HG03460 (cell line): ENCODE measurements at regions not wholly inside any gene's neighbourhood (a gene's known extent, or its start where the extent isn't known, plus 50 kb on each side); places are given as distances from the start of the nearest gene placed in this dataset.
A peak's percentile ranks its signal among the peaks of the same experiment; 100 is the strongest.

Source experiments
- ATAC-seq: cut with Tn5 transposase; IDR thresholded peaks from one replicate; pipeline ENCODE4 v1.9.1; 2021; ENCODE audit not compliant: unreplicated experiment

DNA sequence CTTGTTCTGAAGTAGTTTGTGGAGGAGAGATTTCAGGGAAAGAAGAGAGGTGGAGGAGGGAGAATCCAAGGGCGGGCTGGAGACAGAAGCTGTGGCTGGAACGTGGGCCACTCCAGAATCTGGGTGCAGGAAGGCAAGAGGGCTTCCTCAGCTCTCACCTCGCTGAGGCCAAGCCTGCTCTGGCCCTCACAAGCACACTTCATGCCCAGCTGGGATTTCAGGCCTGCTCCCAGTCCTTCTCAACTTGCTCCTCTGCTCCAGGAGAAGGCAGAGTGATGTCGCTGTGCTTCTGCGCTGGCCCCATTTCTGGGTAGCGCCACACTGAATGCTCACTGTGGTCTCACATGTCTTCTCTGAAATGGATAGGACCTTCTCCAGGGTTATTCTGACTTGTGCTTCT is 328.8 kb downstream of the FGF9 start:
- no peak for ATAC-seq

DNA sequence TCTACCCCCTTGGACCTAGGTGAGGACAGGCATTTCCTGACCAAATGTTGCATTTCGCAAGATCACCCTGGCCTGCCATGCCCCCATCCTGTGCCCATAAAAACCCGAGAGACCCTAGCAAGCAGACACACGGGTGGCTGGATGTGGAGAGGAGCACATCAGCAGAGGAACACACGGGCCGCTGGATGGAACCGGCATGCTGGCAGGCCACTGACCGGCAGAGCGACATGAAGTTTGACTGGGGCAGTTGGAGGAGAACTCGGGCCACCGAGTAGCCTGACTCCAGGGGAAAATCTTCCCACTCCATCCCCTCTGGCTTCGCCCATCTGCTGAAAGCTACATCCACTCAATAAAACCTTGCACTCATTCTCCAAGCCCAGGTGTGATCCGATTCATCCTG is 329.3 kb downstream of the FGF9 start:
- ATAC-seq: no peak

DNA sequence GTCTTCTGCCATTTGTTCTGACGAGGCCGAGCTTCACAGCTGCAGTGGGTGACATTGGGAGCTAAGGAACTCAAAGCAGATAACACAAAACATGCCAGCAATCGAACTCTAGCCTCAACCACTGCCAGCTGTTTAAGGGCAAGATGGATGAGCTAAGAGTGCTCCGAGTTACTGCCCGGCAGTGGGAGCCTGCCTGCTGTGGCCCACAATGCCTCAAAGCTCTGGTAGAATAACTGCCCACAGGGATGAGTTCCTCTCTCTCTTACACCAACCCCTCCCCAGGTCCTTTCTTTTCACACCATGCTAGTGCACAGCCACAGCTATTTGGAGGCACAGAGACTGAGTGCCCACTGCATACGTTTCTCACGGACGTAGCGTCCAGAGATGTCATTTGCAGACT is 330.5 kb downstream of the FGF9 start:
- no peak for ATAC-seq

DNA sequence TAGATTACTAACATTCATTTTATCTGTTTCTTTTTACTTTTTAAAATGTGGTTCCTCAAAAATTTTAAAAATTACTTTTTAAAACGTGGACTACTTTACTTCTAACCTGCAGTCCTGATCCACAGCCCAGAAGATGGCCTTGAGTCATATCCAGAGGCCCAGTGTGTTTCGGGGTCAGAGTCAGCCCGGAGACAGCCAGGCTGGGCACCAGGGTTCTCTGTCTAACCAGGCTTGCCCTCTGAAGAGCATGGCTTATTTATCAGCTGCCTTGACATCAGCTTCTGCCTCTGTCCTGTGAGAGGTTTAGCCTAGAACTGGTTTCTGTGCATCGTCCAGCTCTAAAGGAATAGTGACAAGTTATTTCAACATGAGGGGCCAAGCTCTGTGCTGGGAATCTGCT is 332.0 kb downstream of the FGF9 start:
- ATAC-seq: no peak

DNA sequence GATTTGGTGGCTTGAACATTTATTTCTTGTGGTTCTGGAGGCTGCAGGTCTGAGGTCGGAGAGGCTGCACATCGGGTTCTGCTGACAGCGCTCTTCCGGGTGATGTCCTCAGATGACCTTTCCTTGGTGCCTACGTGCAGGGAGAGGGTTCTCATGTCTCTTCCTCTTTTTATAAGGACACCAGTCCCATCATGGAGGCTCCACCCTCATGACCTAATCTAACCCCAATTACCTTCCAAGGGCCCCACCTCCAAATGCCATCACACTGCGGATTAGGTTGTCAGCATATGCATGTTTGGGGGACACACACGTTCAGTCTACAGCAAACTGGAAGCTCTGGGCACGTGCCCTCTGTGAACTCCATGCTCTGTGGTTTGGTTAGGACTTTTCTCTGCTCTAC is 338.6 kb downstream of the FGF9 start:
- ATAC-seq: no peak

DNA sequence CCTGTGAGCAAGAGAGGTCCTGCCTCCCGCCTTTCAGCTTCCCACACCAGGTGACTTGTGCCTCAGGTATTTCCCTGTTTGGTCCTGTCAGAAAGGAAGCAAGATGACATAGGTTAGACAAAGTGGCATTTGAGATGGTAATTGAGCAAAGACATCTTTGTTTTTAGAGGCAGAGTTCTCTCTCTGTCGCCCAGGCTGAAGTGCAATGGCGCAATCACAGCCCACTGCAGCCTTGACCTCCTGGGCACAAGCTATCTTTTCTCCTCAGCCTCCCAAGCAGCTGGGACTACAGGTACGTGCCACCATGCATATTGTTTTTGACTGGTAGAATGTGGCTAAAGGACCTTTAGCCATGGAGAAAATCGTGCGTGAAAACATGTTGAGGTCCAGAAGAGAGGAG is 339.1 kb downstream of the FGF9 start:
- ATAC-seq: no peak

GRCh38 chr13:22012686-22013085 is 341.8 kb downstream of the FGF9 start:
- no peak for ATAC-seq

DNA sequence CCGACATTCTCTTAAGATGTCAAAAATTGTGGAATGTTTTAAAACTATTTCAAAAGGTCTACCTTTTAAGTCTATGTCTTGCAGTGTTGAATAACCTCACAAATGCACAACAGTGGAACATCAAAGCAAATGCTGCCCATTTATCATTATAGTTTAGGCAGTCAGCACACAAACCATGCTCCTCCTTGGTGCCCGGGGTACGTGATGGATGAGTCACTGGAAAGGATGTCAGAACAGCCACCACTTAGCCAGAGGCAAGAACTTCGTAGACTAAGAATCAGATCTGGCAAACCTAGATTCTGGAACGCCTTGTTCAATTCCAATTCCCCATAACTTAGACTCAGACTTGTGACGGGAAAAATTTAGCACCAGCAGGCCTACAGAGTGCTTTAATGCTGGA is 343.6 kb downstream of the FGF9 start:
- no peak for ATAC-seq

- peak; percentile 97 for ATAC-seq
Measured at GRCh38 chr13:22017226-22017625, 346.4 kb downstream of the FGF9 start.

DNA sequence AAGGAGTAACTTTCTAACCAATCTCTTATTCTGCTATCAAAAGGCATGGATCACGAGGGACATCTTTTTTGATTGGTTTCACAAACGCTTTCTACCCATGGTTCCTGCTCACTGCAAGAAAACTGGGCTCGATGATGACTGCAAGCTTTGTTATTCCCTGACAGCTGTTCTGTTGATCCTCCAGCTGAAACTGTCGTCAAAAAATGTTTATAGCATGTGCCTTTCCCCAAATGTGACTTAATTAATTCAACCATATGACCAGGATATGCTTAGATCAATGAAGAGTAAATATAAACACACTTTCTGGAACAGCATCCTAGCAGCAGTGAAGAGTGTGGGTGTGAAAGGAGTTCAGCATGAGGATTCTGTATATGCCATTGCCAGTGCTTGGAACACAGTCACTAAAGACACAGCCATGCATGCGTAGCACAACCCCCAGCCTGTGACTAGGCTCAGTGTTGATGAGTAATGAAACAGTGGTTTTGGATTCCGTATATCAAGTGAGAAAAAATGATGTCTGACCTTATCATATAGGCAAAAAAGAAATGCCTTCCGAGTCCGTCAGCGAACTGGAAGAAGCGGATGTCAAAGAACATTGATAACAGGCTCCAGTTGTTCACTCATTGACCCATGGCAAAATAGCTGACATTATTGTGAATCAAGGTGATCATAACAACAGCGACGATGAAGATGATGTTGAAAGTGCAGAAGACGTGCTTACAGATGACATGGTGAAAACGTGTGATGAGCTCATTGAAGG is 347.4 kb downstream of the FGF9 start:
- ATAC-seq: no peak

- ATAC-seq: no peak
Measured at GRCh38 chr13:22018836-22019210, 347.9 kb downstream of the FGF9 start.

DNA sequence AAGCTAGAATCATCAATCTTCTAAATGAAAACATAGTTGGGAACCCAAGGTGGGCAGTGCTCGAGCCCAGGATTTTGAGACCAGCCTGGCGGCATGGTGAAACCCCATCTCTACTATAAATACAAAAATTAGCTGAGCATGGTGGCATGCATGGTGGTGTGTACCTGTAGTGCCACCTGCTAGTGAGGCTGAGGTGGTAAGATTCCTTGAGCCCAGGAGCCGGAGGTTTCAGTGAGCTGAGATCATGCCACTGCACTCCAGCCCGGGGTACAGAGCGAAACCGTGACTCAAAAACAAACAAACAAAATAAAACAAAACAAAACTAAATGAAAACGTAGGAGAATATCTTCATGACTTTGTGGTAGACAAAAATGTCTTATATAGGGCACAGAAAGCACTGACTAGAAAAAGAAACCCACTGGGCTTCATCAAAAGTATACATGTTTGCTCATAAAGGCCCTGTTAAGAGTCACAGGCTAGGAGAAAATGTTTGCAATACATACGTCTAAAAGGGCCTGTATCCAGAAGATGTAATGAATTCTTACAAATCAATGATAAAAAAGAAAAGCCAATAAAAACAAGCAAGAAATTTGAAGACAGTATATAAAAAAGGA is 353.6 kb downstream of the FGF9 start:
- ATAC-seq: no peak

DNA sequence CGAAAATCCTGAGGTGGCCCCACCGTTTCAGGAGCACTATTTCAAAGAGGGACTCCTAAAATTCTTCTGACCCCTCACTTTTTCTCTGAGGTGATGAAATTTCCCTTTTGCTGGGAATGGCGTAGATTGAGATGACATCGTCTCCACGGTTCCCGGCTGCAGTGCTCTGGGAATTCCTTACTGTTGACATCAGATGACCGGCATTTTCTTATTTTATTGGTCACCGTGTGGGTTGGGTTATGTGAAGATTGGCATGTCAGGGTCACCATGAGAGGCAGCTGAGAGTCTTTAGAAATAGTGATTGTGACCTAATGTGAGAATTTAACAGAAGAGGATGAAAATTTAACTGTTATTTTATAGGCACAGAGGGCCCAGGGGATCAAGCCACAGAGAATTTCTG is 356.7 kb downstream of the FGF9 start:
- no peak for ATAC-seq

- no peak for ATAC-seq
Measured at GRCh38 chr13:22028831-22029230, 358.0 kb downstream of the FGF9 start.

DNA sequence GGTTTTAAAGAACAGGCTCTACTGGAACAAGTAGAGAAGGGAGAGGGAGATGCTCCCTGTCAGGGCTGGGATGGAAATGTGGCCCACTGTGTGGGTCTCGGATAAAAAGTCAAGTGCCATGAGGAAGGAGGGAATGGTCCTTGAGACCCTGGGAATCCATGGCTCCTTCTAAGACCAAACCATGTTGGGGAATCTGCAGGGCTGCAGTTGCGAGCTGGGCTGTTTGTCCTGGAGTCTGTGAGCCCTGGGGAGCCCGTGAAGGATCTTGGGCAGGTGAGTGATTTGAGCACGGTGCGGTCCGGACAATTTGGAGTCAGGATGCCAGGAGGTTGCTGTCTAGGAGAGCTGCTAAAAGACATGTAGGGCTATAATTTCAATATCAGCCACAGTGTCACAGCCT is 359.4 kb downstream of the FGF9 start:
- ATAC-seq: no peak

- ATAC-seq: no peak
Measured at GRCh38 chr13:22031702-22032286, 360.9 kb downstream of the FGF9 start.

DNA sequence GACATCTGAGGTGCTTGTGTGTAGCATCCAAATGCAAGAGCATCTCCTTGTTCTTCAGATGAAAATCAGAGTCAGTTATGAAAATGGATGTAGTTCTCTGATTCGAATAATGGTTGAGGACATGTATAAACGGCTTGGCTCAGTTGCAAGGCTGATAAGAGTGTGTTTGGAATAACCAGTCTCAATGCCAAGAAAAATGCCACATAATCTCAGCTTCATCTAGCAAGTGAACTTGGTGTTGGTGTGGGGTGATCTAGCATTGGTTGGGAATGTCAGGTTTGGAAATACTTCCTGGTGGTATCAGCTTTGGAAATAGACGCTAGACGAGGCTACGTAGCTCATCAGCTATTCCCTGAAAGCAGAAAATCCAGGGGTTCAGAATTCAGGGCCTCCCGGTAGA is 362.0 kb downstream of the FGF9 start:
- ATAC-seq: no peak

GRCh38 chr13:22039961-22040360 is 369.1 kb downstream of the FGF9 start:
- ATAC-seq: no peak

GRCh38 chr13:22040810-22041364 is 370.0 kb downstream of the FGF9 start:
- peak; percentile 72 for ATAC-seq

DNA sequence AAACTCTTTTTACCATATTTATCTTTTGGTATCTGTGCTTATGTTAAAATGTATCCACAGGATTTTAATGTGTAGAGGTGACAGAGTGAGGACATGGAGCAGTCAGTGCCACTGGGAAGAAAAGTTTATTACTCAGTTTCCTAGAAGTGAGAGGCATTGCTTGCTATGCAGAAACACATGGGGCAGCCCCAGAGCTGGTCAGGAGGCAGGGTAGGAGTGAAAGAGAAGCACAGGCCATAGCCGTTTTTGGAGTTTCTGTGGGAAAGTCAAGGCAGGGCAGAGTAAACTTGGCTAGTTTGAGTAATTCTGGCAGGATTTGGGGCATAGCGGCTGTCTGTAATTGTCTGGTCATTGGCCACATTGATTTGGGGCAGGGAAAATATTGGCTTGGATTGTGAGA is 370.9 kb downstream of the FGF9 start:
- ATAC-seq: no peak

DNA sequence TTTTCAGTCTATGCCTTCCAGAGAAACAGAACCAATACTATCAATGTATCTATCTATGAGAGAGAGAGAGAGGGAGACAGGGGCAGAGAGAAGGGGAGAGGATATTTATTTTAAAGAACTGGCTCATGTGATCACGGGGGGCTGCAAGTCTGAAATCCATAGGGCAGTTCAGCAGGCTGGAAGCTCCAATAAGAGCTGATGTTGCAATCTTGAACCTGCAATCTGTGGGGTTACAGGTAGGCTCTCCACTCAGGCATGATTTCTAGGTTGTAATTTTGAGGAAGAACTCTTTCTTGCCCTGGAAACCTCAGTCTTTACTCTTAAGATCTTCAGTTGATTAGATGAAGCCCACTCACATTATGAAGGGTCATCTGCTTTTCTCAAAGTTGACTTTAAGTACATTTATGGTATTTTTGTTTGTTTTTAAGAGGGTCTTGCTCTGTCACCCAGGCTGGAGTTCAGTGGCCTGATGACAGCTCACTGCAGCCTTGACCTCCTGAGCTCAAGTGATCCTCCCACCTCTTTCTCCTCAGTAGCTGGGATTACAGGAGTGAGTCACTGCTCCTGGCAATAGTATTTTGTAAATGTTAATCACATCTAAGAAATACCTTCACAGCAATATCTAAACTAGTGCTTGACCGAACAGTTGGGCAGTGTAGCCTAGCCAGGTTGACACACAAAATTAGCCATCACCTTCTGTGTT is 376.4 kb downstream of the FGF9 start:
- no peak for ATAC-seq

DNA sequence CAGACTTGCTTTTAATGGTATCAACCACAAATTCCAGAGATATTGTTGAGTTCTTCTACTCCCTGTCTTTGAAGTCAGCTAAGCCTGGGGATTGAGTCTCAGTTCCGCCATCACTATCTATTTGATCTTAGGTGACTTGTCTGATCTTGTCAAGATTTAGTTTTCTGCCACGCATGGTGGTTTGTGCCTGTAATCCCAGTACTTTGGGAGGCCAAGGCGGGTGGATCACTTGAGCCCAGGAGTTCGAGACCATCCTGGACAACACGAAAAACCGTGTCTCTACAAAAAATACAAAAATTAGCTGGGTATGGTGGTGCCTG is 376.9 kb downstream of the FGF9 start:
- no peak for ATAC-seq
